ENCODE measurements at regions not wholly inside any gene's neighbourhood (a gene's known extent, or its start where the extent isn't known, plus 50 kb on each side); places are given as distances from the start of the nearest gene placed in this dataset.

- DNase-seq (ENCODE audit: low spot score, unreplicated experiment): no peak
- H3K27ac Mint-ChIP-seq: no peak overlapping the region
- TF ChIP-seq CTCF (IDR thresholded peaks at IDR 0.05; ENCODE audit: unreplicated experiment): no peak
- H3K4me1 Mint-ChIP-seq (ENCODE audit: low read depth): no peaks in the 10 kb centered on the region
- no peaks in the 10 kb centered on the region for H3K9me3 Mint-ChIP-seq (ENCODE audit: low read depth)
- no peaks in the 10 kb centered on the region for H3K36me3 Mint-ChIP-seq (ENCODE audit: insufficient read depth)
- no peak overlapping the region for H3K4me3 Mint-ChIP-seq (ENCODE audit: low read depth)
- peaks cover 5% of the 10 kb centered on the region for H3K27me3 Mint-ChIP-seq
Observed at GRCh38 chr5:38165435-38165834, 92.9 kb upstream of the EGFLAM start.

GRCh38 chr5:38164776-38165399, 93.5 kb upstream of the EGFLAM start:
- H3K36me3 Mint-ChIP-seq (ENCODE audit: insufficient read depth): no peaks in the 10 kb centered on the region
- no peaks in the 10 kb centered on the region for H3K4me1 Mint-ChIP-seq (ENCODE audit: low read depth)
- no peak overlapping the region for H3K27ac Mint-ChIP-seq
- H3K27me3 Mint-ChIP-seq: peaks cover 5% of the 10 kb centered on the region
- H3K4me3 Mint-ChIP-seq (ENCODE audit: low read depth): no peak overlapping the region
- DNase-seq (ENCODE audit: low spot score, unreplicated experiment): no peak
- no peak for TF ChIP-seq CTCF (IDR thresholded peaks at IDR 0.05; ENCODE audit: unreplicated experiment)
- no peaks in the 10 kb centered on the region for H3K9me3 Mint-ChIP-seq (ENCODE audit: low read depth)

DNA sequence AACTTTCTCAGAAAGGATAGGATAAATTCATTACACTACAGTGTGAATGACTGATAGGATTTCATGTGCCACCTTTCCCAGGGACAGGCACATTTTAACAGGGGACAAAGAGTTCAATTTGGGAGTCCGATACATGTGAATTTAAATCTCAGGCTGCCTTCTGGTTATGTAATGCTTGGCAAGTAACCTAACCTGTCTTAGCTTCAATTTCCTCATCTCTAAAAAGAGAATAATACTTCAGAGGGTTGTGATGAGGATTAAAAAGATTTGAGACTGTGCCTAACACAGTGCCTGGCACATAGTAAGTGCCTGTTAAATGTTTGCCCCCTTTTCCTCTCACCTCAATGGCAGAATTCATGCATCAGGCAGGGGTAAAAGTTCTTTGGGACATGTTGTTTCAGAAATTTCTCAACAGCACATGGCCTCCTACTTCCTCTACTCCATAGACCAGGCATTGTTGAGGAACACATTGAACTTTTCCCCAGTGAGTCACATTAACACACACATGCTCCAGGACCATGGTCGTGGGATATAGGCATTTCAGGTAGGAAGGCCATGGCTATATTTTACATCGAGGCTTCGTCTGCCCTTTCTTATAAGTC, 94.6 kb upstream of the EGFLAM start:
- TF ChIP-seq CTCF (IDR thresholded peaks at IDR 0.05; ENCODE audit: unreplicated experiment): no peak
- Mint-ChIP-seq H3K27ac (no peak overlapping the region), H3K36me3 (ENCODE audit: insufficient read depth) (no peaks in the 10 kb centered on the region), H3K4me1 (ENCODE audit: low read depth) (no peaks in the 10 kb centered on the region), H3K4me3 (ENCODE audit: low read depth) (no peak overlapping the region), H3K27me3 (peaks cover 5% of the 10 kb centered on the region), H3K9me3 (ENCODE audit: low read depth) (no peaks in the 10 kb centered on the region)
- DNase-seq (ENCODE audit: low spot score, unreplicated experiment): no peak

- H3K4me1 Mint-ChIP-seq (ENCODE audit: low read depth): no peaks in the 10 kb centered on the region
- no peaks in the 10 kb centered on the region for H3K9me3 Mint-ChIP-seq (ENCODE audit: low read depth)
- no peak overlapping the region for H3K27ac Mint-ChIP-seq
- TF ChIP-seq CTCF (IDR thresholded peaks at IDR 0.05; ENCODE audit: unreplicated experiment): no peak
- H3K27me3 Mint-ChIP-seq: no peaks in the 10 kb centered on the region
- no peaks in the 10 kb centered on the region for H3K36me3 Mint-ChIP-seq (ENCODE audit: insufficient read depth)
- H3K4me3 Mint-ChIP-seq (ENCODE audit: low read depth): no peak overlapping the region
- no peak for DNase-seq (ENCODE audit: low spot score, unreplicated experiment)
Observed at GRCh38 chr5:38162625-38163024, 95.7 kb upstream of the EGFLAM start.

DNA sequence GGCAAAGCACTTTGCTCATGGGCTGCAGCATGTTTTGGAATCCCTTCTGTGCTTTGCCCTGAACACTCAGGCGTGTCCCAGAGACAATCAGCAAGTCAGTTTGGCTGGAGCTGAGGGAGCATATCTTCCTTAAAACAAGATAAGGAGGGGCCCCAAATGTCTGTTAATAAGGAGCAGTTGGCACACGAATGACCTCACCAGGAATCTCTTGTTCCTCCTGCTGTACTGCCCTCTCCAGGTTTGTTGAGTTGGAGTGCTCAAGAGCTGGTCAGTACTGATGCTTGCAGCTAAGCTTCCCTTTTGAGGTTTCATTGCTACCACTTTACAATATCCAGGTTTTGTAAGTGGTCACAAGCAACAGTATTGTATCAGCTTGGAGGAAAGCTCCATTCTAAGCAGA, 101.3 kb upstream of the EGFLAM start:
- Mint-ChIP-seq H3K4me1 (ENCODE audit: low read depth) (no peaks in the 10 kb centered on the region), H3K27me3 (no peaks in the 10 kb centered on the region), H3K27ac (no peak overlapping the region), H3K9me3 (ENCODE audit: low read depth) (no peaks in the 10 kb centered on the region), H3K36me3 (ENCODE audit: insufficient read depth) (no peaks in the 10 kb centered on the region), H3K4me3 (ENCODE audit: low read depth) (no peak overlapping the region)
- no peak for TF ChIP-seq CTCF (IDR thresholded peaks at IDR 0.05; ENCODE audit: unreplicated experiment)
- no peak for DNase-seq (ENCODE audit: low spot score, unreplicated experiment)

All from progenitor cell of endocrine pancreas (in vitro differentiated cells).